AG09319 (cell line): ENCODE measurements at regions not wholly inside any gene's neighbourhood (a gene's known extent, or its start where the extent isn't known, plus 50 kb on each side); places are given as distances from the start of the nearest gene placed in this dataset.
A peak's percentile ranks its signal among the peaks of the same experiment; 100 is the strongest.

Experiments
- DNase-seq: peaks from one replicate; pipeline ENCODE4 v3.0.0-alpha.2; 2010; ENCODE audit warnings: low read depth; ENCODE audit errors: extremely low read depth
- CTCF ChIP-seq: IDR thresholded peaks from 2 replicates; pipeline ENCODE4 v1.5.1; 2011; ENCODE audit warnings: low read depth, mild to moderate bottlenecking, inconsistent platforms, low read length, moderate library complexity

GRCh38 chr12:25637752-25638151, 84.7 kb upstream of the LMNTD1 start:
- TF ChIP-seq CTCF: no peak

GRCh38 chr12:25639406-25639805, 86.3 kb upstream of the LMNTD1 start:
- no peak for DNase-seq
- TF ChIP-seq CTCF: no peak

More at GRCh38 chr12:25637752-25638151, 84.7 kb upstream of the LMNTD1 start:
- DNase-seq: no peak

- TF ChIP-seq CTCF: no peak
- peak; percentile 44 for DNase-seq
Measured at GRCh38 chr12:25644979-25645378, 91.9 kb upstream of the LMNTD1 start.

GRCh38 chr12:25645427-25645826, 92.3 kb upstream of the LMNTD1 start:
- no peak for DNase-seq
- no peak for TF ChIP-seq CTCF

GRCh38 chr12:25651931-25652330, 98.8 kb upstream of the LMNTD1 start:
- no peak for TF ChIP-seq CTCF
- DNase-seq: no peak

- no peak for TF ChIP-seq CTCF
- no peak for DNase-seq
Measured at GRCh38 chr12:25652371-25652770, 99.3 kb upstream of the LMNTD1 start.

- no peak for DNase-seq
- no peak for TF ChIP-seq CTCF
Measured at GRCh38 chr12:25653487-25654175, 100.5 kb upstream of the LMNTD1 start.
